ENCODE measurements at regions not wholly inside any gene's neighbourhood (a gene's known extent, or its start where the extent isn't known, plus 50 kb on each side); places are given as distances from the start of the nearest gene placed in this dataset.

- DNase-seq (ENCODE audit: low spot score): no peak
Observed at GRCh38 chr11:33646629-33647028, 54.0 kb downstream of the C11orf91 start.

- DNase-seq (ENCODE audit: low spot score): no peak
Observed at GRCh38 chr11:33646168-33646567, 54.5 kb downstream of the C11orf91 start.

GRCh38 chr11:33645686-33646085 is 54.9 kb downstream of the C11orf91 start:
- no peak for DNase-seq (ENCODE audit: low spot score)

- DNase-seq (ENCODE audit: low spot score): no peak
Observed at GRCh38 chr11:33643167-33643824, 57.3 kb downstream of the C11orf91 start.

GRCh38 chr11:33642461-33643166 is 58.0 kb downstream of the C11orf91 start:
- DNase-seq (ENCODE audit: low spot score): peak; percentile 64

- no peak for DNase-seq (ENCODE audit: low spot score)
Observed at GRCh38 chr11:33640730-33641371, 59.8 kb downstream of the C11orf91 start.

- no peak for DNase-seq (ENCODE audit: low spot score)
Observed at GRCh38 chr11:33638608-33639007, 62.0 kb downstream of the C11orf91 start.

- DNase-seq (ENCODE audit: low spot score): no peak
Observed at GRCh38 chr11:33636104-33636503, 64.5 kb downstream of the C11orf91 start.

- no peak for DNase-seq (ENCODE audit: low spot score)
Observed at GRCh38 chr11:33635161-33635560, 65.5 kb downstream of the C11orf91 start.

GRCh38 chr11:33634291-33634834 is 66.3 kb downstream of the C11orf91 start:
- no peak for DNase-seq (ENCODE audit: low spot score)

- DNase-seq (ENCODE audit: low spot score): peak; percentile 93
Observed at GRCh38 chr11:33633251-33634003, 67.2 kb downstream of the C11orf91 start.

GRCh38 chr11:33631749-33632091 is 68.9 kb downstream of the C11orf91 start:
- DNase-seq (ENCODE audit: low spot score): no peak

- DNase-seq (ENCODE audit: low spot score): no peak
Observed at GRCh38 chr11:33630936-33631748, 69.5 kb downstream of the C11orf91 start.

GRCh38 chr11:33624083-33624482 is 76.5 kb downstream of the C11orf91 start:
- no peak for DNase-seq (ENCODE audit: low spot score)

- DNase-seq (ENCODE audit: low spot score): no peak
Observed at GRCh38 chr11:33622806-33623205, 77.8 kb downstream of the C11orf91 start.

GRCh38 chr11:33622186-33622585 is 78.4 kb downstream of the C11orf91 start:
- DNase-seq (ENCODE audit: low spot score): no peak

GRCh38 chr11:33620423-33621171 is 80.0 kb downstream of the C11orf91 start:
- no peak for DNase-seq (ENCODE audit: low spot score)

- DNase-seq (ENCODE audit: low spot score): no peak
Observed at GRCh38 chr11:33618956-33619355, 81.7 kb downstream of the C11orf91 start.

GRCh38 chr11:33618351-33618710 is 82.3 kb downstream of the C11orf91 start:
- no peak for DNase-seq (ENCODE audit: low spot score)

- DNase-seq (ENCODE audit: low spot score): no peak
Observed at GRCh38 chr11:33617672-33618350, 82.8 kb downstream of the C11orf91 start.

Measured in HT-29 (cell line).